Colonic mucosa (tissue), 4 donors: ENCODE measurements at regions not wholly inside any gene's neighbourhood (a gene's known extent, or its start where the extent isn't known, plus 50 kb on each side); places are given as distances from the start of the nearest gene placed in this dataset.
A peak's percentile ranks its signal among the peaks of the same experiment; 100 is the strongest.

Experiments used
- DNase-seq: peaks from one replicate; pipeline ENCODE4 v3.0.0-alpha.2; 2020
- H3K27ac ChIP-seq: fragments of 200-600 bp; one replicate; pipeline ENCODE4 v1.8.0; 2021
- H3K27me3 ChIP-seq: fragments of 200-600 bp; one replicate; pipeline ENCODE4 v1.8.0; 2021
- H3K36me3 ChIP-seq: fragments of 200-600 bp; one replicate; pipeline ENCODE4 v1.8.0; 2021
- H3K4me1 ChIP-seq: fragments of 200-600 bp; one replicate; pipeline ENCODE4 v1.8.0; 2021; ENCODE audit warnings: mild to moderate bottlenecking
- H3K4me3 ChIP-seq: fragments of 200-600 bp; one replicate; pipeline ENCODE4 v1.8.0; 2021
- H3K9ac ChIP-seq, 2 donors: one replicate each; pipeline ENCODE4 v1.7.0; 2013; ENCODE audit warnings: control low read depth in 2 of 2, low read depth in 2 of 2, low read length in 2 of 2
- H3K9me3 ChIP-seq: fragments of 200-600 bp; one replicate; pipeline ENCODE4 v1.8.0; 2021
- intact Hi-C: fragments of 100-400 bp; cut with DNase I; formaldehyde crosslinking; loops from one replicate; pipeline ENCODE4 v1.14.1; 2022
- TF ChIP-seq, protein P1 (sequence below): fragments of 200-600 bp; IDR thresholded peaks from one replicate; pipeline ENCODE4 v1.8.0; 2022; ENCODE audit warnings: antibody characterized with exemption, mild to moderate bottlenecking
- donor health status: healthy.
- donor health status: DM: no; HTN: no; CAD: no.
- donor health status: DM: no; HTN: no; CAD: no.

DNA sequence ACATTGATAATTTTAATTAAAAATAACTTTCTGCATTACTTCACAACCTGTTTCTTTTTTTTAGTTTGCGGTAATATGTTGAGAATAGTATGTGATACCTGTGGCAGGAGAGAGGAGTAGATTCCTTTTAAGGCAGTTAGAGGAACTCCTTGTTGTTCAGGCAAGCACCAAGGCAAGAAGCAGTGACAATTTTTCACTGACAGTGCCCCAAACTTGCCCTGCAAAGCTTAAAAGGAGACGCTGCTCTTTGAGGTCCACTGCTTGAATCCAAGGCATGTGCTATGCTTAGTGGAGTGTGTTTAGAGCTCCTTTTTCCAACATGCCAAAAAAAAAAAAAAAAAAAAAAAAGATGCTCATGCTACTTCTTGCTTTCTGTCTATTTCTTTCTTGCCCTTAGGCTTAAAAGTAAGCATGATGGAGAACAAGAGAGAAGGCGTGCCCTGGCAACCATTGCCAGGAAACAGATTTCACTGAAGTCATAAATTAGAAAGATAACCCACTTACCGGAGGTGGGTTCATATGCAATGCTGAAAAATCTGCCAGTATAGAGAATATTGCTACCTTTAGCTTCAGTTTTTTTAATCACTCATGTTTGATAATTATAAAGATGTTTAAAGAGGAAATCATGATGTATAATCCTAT lies 58.3 kb upstream of the DYRK2 start:
- intact Hi-C loops: no loop called here
- Histone ChIP-seq H3K9ac (no peak overlapping the region), H3K4me1 (no peaks in the 10 kb centered on the region), H3K27me3 (no peaks in the 10 kb centered on the region), H3K9me3 (no peaks in the 10 kb centered on the region), H3K4me3 (no peak overlapping the region), H3K36me3 (no peaks in the 10 kb centered on the region), H3K27ac (no peak overlapping the region)
- DNase-seq: no peak
- TF ChIP-seq, protein P1, sequence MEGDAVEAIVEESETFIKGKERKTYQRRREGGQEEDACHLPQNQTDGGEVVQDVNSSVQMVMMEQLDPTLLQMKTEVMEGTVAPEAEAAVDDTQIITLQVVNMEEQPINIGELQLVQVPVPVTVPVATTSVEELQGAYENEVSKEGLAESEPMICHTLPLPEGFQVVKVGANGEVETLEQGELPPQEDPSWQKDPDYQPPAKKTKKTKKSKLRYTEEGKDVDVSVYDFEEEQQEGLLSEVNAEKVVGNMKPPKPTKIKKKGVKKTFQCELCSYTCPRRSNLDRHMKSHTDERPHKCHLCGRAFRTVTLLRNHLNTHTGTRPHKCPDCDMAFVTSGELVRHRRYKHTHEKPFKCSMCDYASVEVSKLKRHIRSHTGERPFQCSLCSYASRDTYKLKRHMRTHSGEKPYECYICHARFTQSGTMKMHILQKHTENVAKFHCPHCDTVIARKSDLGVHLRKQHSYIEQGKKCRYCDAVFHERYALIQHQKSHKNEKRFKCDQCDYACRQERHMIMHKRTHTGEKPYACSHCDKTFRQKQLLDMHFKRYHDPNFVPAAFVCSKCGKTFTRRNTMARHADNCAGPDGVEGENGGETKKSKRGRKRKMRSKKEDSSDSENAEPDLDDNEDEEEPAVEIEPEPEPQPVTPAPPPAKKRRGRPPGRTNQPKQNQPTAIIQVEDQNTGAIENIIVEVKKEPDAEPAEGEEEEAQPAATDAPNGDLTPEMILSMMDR: no peak

DNA sequence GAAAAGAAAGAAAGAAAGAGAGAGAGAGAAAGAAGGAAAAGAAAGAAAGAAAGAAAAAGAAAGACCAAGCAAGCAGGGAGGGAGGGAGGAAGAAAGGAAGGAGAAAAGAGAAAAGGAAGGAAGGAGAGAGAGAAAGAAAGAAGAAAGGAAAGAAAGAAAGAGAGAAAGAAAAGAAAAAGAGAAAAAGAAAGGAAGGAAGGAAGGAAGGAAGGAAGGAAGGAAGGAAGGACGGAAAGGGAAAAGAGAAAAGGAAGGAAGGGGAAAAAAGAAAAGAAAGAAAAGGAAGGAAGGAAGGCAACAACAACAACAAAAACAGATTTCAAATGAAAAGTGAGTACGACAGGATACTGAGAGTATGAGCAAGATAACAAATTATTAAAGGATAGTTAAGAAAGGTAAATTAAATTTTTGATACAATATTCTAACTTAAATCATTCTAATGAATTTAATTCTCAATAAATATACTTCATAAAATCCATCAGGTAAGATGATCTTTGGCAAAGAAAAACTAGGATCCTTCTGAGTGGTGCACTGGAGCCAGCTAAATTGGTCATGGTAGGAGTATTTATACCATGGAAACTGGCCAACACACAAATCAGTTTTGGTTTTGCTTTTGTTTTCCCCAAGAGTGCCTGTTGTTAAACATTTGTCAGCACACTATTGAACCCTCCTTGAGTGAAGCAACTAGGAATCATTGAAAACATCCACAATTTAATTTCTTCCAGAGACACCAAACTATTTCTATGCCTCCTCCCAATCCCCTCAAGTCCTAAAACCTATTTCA lies 56.1 kb upstream of the DYRK2 start:
- intact Hi-C loops: no loop called here
- H3K36me3 ChIP-seq: no peaks in the 10 kb centered on the region
- H3K9ac ChIP-seq: no peak overlapping the region
- H3K27ac ChIP-seq: peak overlapping the region; percentile 30
- no peaks in the 10 kb centered on the region for H3K27me3 ChIP-seq
- H3K4me3 ChIP-seq: no peak overlapping the region
- TF ChIP-seq, protein P1: no peak
- DNase-seq: peak; percentile 28
- H3K4me1 ChIP-seq: no peaks in the 10 kb centered on the region
- H3K9me3 ChIP-seq: no peaks in the 10 kb centered on the region

DNA sequence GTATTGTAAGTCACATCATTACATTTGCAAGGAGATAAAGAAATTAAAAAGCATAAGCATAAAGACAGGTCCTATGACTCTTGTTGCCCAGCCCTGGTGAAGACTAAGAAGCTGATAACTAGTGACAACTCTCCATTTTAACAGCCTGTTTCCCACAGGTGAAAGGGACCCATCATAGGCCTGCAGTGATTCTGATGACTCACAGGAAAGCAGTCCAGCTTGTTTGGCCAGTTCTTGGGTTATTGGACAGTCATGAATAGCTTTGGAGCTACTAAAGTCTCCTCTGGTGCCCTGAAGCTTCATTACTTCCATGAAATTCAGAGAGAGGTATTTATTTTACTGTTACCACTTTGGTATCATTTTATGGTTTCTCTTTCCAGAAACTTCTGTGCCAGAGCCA lies 55.5 kb upstream of the DYRK2 start:
- TF ChIP-seq, protein P1: no peak
- peak; percentile 92 for DNase-seq
- no peak overlapping the region for H3K4me3 ChIP-seq
- no peaks in the 10 kb centered on the region for H3K9me3 ChIP-seq
- H3K27ac ChIP-seq: peak overlapping the region; percentile 30
- no peak overlapping the region for H3K9ac ChIP-seq
- no peaks in the 10 kb centered on the region for H3K36me3 ChIP-seq
- H3K27me3 ChIP-seq: no peaks in the 10 kb centered on the region
- intact Hi-C loops: no loop called here
- H3K4me1 ChIP-seq: no peaks in the 10 kb centered on the region

DNA sequence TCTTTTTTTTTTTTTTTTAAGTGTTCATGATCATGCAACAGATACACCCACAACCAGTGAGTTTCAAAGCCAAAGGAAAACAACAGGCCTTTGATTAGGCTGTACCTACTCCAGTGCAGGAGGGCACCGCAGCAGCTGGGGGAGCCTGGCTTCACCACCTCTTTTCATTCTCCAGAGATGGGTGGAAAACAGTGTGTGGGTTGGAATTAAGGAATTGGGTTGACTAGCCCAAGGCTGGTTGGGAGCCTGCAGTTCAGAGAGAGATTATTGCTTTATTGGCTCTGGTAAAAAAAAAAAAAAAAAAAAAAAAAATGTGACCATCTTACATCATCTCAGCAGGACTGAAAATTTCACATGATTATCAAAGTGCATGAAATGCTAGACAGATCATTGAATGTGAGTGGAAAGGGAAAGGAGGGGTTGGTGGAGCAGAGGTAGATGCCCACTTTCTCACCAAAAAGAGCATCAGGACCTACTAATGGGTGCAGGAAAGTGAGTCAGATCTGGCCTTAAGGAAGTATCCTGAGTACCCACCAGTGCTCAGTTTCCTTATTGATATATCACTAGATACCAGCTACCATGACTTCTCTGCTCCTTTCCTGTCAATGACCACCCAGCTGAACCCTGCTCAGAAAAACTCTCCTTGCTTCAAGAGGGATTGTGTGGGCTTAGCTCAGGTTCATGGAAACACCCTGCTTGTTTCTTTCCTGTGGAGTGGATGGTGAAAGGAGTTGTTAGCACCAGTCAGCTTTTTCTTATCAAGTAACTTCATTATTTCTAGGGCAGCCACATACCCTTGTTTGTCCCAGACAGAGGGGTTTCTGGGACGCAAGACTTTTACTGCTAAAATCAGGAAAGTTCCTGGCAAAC lies 54.8 kb upstream of the DYRK2 start:
- H3K4me3 ChIP-seq: no peak overlapping the region
- no peaks in the 10 kb centered on the region for H3K27me3 ChIP-seq
- H3K4me1 ChIP-seq: no peaks in the 10 kb centered on the region
- no peaks in the 10 kb centered on the region for H3K9me3 ChIP-seq
- H3K36me3 ChIP-seq: no peaks in the 10 kb centered on the region
- no peak overlapping the region for H3K9ac ChIP-seq
- TF ChIP-seq, protein P1: no peak
- intact Hi-C loops: no loop called here
- no peak for DNase-seq
- peak overlapping the region; percentile 30 for H3K27ac ChIP-seq

DNA sequence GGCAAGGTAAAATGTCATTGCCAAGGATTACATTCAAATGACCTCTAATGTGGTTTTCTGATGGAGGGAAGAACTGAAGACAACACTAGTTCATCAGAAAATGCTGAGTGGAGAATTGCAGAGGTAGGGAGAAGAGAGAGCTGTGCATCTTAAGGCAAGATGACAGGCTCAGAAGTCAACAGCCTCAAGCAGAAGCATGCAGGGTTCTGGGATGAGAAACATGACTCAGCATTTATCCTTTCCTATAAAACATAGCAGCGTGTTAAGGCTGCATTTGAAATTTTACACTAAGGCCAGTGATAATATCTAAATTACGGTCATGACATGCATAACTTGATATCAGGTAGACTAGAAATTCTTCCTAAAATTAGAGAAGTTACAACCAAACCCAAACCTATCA lies 53.7 kb upstream of the DYRK2 start:
- DNase-seq: no peak
- Histone ChIP-seq H3K36me3 (no peaks in the 10 kb centered on the region), H3K9ac (no peak overlapping the region), H3K27me3 (no peaks in the 10 kb centered on the region), H3K9me3 (no peaks in the 10 kb centered on the region), H3K4me1 (no peaks in the 10 kb centered on the region), H3K27ac (no peak overlapping the region), H3K4me3 (no peak overlapping the region)
- TF ChIP-seq, protein P1: no peak
- intact Hi-C loops: no loop called here
